Heart left ventricle (tissue), 16 donors: ENCODE measurements at regions not wholly inside any gene's neighbourhood (a gene's known extent, or its start where the extent isn't known, plus 50 kb on each side); places are given as distances from the start of the nearest gene placed in this dataset.
A peak's percentile ranks its signal among the peaks of the same experiment; 100 is the strongest.

ENCODE experiments used
- ATAC-seq, 4 donors: fragments of 200-7000 bp; cut with Tn5 transposase; one replicate each; pipeline ENCODE4 v1.9.1; 2020 to 2022; ENCODE audit warnings: moderate library complexity in 4 of 4, mild to moderate bottlenecking in 3 of 4, moderate number of reproducible peaks in 1 of 4
- DNase-seq, 5 donors: peaks; one replicate each; pipeline ENCODE4 v3.0.0-alpha.2; 2020
- H3K27ac ChIP-seq, 12 donors: fragments of 200-600 bp; sonication (generic) in 4 of 12; one replicate each; pipeline versions ENCODE4 v1.5.0 to v1.8.0; 2016 to 2022; ENCODE audit warnings: mild to moderate bottlenecking in 2 of 12
- H3K27me3 ChIP-seq, 9 donors: fragments of 200-600 bp; sonication (generic) in 2 of 9; one replicate each; pipeline versions ENCODE4 v1.5.1 to v1.8.0; 2016 to 2022; ENCODE audit warnings: mild to moderate bottlenecking in 3 of 9
- H3K36me3 ChIP-seq, 9 donors: fragments of 200-600 bp; sonication (generic) in 2 of 9; one replicate each; pipeline versions ENCODE4 v1.5.0 to v1.8.0; 2018 to 2022; ENCODE audit warnings: mild to moderate bottlenecking in 2 of 9
- H3K4me1 ChIP-seq, 12 donors: fragments of 200-600 bp; sonication (generic) in 4 of 12; one replicate each; pipeline versions ENCODE4 v1.5.0 to v1.8.0; 2016 to 2022; ENCODE audit warnings: mild to moderate bottlenecking in 3 of 12
- H3K4me3 ChIP-seq, 12 donors: fragments of 200-600 bp; sonication (generic) in 4 of 12; one replicate each; pipeline versions ENCODE4 v1.5.0 to v1.8.0; 2017 to 2022; ENCODE audit warnings: mild to moderate bottlenecking in 9 of 12, moderate library complexity in 4 of 12
- H3K9me3 ChIP-seq, 12 donors: fragments of 200-600 bp; sonication (generic) in 4 of 12; one replicate each; pipeline versions ENCODE4 v1.5.0 to v1.8.0; 2016 to 2022; ENCODE audit warnings: mild to moderate bottlenecking in 1 of 12
- POLR2A ChIP-seq, 2 donors: fragments of 450-650 bp; IDR thresholded peaks; one replicate each; pipeline ENCODE4 v1.6.1; 2017; ENCODE audit warnings: antibody characterized with exemption in 2 of 2, mild to moderate bottlenecking in 2 of 2, moderate library complexity in 2 of 2
- WGBS, 4 donors: extraction: QIAGEN DNeasy Blood & Tissue Kit in 2 of 4; methylation state at CpG; one replicate each; pipeline versions ENCODE4 v1.1.5 to v1.1.7; 2013 to 2018; 5-methylcytosine and 5-hydroxymethylcytosine counted together
- intact Hi-C, 10 donors: fragments of 100-400 bp; cut with DNase I; formaldehyde crosslinking; loops; one replicate each; pipeline versions ENCODE4 v1.11.1 to v1.14.2; 2022
- TF ChIP-seq, protein P1 (sequence below), 12 donors: fragments of 200-600 bp; sonication (generic) in 4 of 12; IDR thresholded peaks; one replicate each; pipeline versions ENCODE4 v1.5.0 to v1.8.0; 2018 to 2022; ENCODE audit warnings: antibody characterized with exemption in 12 of 12, mild to moderate bottlenecking in 5 of 12
- donor health status: ischemic (EF 13 %, LVEDD 7.1; RV severe dilation, severe dysfunction).
- donor health status: healthy with polysubstance abuse.
- donor health status: DM: no; HTN: yes; CAD: no.
- donor health status: DM: no; HTN: no; CAD: no.
- donor health status: ischemic (EF 25% LVEDD 6.9; RV normal size, moderate dysfunction).
- donor health status: ischemic (EF 25% LVEDD 5.7; RV mildly dilated, moderate dysfunction).
- donor health status: healthy.
- donor health status: DM: yes; HTN: yes; CAD: no.
- donor health status: ischemic (EF 35%, LVEDD 5.7; RV mildly dilated, moderate dysfunction).
- donor health status: nonischemic (EF 11% LVEDD 7.7; RV severe dilation, severe dysfunction).
- donor health status: DM: yes; HTN: yes; CAD: no.
- donor health status: PGD.
- donor health status: ischemic (EF 29% LVEDD 5.4; RV normal size, mild dysfunction).
- donor health status: nonischemic (EF 23%, LVEDD 6.1; RV moderate dilation, normal function).

DNA sequence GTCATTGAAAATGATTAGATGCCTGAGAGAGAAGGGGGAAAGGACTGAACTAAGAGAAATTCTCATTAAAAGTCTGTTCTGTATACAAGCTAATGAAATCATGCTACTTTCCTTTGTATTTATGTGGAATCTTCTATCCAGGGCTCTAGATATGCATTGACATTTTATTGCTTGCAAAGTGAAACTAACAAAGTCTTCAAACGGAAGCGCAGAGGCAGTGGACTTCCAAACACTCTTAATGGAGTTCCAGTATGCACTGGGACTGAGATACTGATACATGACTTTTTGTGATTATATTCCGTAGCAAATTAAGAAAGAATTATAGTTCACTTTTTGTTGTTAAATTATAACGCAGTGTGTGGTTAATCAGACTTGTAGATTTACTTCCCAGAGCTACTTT, 166.8 kb upstream of the TBX20 start:
- peak overlapping the region in 7 of 12 donors; percentile 9 to 51 (median 39) for H3K27ac ChIP-seq
- H3K4me3 ChIP-seq, result peak overlapping the region in 9 of 12 donors; percentile 4 to 39 (median 25)
- H3K36me3 ChIP-seq, result no peaks in the 10 kb centered on the region
- H3K27me3 ChIP-seq, result peaks cover 0 to 3% (median 0%) of the 10 kb centered on the region in 9 donors
- TF ChIP-seq POLR2A (IDR thresholded peaks at IDR 0.05), result no peak
- DNase-seq (no peak), ATAC-seq (no peak)
- 19 to 30% (median 25%) methylated on average over 4 of the region's 4 CpGs for WGBS, 4 donors
- intact Hi-C loops, result loop anchor here in 7 of 10 donors (5.0 to 10.0 kb wide), 5 partner anchors 117 to 207 kb away; partner anchors contain the start of gene TBX20 (in 2 of the 7)
- H3K4me1 ChIP-seq, result peaks cover 0 to 44% (median 8%) of the 10 kb centered on the region in 12 donors
- no peaks in the 10 kb centered on the region for H3K9me3 ChIP-seq

DNA sequence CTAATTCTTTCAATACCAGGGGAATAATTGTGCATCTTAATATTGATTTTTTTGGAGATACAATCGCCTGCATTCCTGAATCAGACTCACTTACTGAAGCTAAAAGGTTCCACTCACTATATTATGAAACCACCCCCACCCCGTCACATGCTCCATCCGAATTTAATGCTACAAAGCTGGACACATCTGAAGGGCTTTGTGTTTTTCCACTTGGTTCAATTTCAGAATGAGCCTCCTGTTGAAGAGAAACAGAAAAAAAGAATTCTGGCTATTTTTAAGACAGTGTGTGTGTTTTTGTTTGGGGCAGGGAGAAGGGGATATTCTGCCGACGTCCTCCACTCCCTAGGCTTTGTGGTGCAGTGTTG, 165.5 kb upstream of the TBX20 start:
- ATAC-seq (no peak), DNase-seq (no peak)
- H3K27me3 ChIP-seq, result peaks cover 0 to 3% (median 0%) of the 10 kb centered on the region in 9 donors
- WGBS, 4 donors, result 45 to 58% (median 53%) methylated on average over 5 of the region's 5 CpGs
- intact Hi-C loops, result loop anchor here in 8 of 10 donors (5.0 to 10.0 kb wide), 5 partner anchors 37 to 167 kb away; partner anchors contain the start of gene TBX20 (in 5 of the 8)
- peaks cover 0 to 55% (median 13%) of the 10 kb centered on the region in 12 donors for H3K4me1 ChIP-seq
- H3K4me3 ChIP-seq, result no peak overlapping the region
- peak overlapping the region in 5 of 12 donors; percentile 12 to 51 (median 35) for H3K27ac ChIP-seq
- no peaks in the 10 kb centered on the region for H3K36me3 ChIP-seq
- H3K9me3 ChIP-seq, result no peaks in the 10 kb centered on the region
- no peak for TF ChIP-seq POLR2A (IDR thresholded peaks at IDR 0.05)
- TF ChIP-seq, protein P1, sequence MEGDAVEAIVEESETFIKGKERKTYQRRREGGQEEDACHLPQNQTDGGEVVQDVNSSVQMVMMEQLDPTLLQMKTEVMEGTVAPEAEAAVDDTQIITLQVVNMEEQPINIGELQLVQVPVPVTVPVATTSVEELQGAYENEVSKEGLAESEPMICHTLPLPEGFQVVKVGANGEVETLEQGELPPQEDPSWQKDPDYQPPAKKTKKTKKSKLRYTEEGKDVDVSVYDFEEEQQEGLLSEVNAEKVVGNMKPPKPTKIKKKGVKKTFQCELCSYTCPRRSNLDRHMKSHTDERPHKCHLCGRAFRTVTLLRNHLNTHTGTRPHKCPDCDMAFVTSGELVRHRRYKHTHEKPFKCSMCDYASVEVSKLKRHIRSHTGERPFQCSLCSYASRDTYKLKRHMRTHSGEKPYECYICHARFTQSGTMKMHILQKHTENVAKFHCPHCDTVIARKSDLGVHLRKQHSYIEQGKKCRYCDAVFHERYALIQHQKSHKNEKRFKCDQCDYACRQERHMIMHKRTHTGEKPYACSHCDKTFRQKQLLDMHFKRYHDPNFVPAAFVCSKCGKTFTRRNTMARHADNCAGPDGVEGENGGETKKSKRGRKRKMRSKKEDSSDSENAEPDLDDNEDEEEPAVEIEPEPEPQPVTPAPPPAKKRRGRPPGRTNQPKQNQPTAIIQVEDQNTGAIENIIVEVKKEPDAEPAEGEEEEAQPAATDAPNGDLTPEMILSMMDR (IDR thresholded peaks at IDR 0.05), result no peak

DNA sequence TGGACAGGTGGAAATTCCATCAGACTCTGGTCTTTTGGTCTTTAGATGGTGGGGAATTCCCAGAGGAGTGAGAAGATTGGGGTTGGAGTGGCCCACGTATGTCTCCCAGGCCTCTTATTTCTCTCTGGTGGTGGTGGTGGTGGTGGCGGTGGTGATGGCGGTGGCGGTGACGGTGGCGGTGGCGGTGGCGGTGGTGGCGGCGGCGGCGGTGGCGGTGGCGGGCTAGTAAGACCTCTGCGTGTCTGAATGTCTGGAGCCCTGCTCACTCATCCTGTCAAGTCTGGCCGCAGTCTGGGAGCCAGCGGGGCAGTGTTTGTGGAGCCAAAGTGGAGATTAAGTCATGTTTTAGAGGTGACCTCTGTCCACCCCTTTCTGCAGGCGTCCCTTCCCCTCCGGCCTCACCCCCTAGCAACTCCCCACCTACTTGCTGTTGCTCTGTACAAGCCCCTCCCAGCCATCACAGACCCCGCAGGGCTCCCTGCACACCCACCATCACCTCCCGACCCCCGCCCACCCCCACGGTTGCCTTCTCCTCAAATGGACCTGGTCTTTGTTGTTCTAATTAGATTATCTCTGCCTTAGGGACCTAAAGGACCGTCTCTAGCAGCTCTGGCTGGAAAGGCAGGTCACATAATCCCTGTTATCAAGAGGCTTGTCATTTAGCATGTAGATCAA, 165.0 kb upstream of the TBX20 start:
- Histone ChIP-seq H3K27me3 (peaks cover 0 to 3% (median 0%) of the 10 kb centered on the region in 9 donors), H3K4me1 (peaks cover 0 to 60% (median 14%) of the 10 kb centered on the region in 12 donors), H3K27ac (peak overlapping the region in 5 of 12 donors; percentile 12 to 51 (median 35)), H3K36me3 (no peaks in the 10 kb centered on the region), H3K4me3 (no peak overlapping the region), H3K9me3 (no peaks in the 10 kb centered on the region)
- intact Hi-C loops, result loop anchor here in 8 of 10 donors (5.0 to 10.0 kb wide), 5 partner anchors 37 to 167 kb away; partner anchors contain the start of gene TBX20 (in 5 of the 8)
- peak in 2 of 5 donors; percentile 41 to 45 for DNase-seq
- TF ChIP-seq, protein P1 (IDR thresholded peaks at IDR 0.05), result no peak
- peak in 1 of 4 donors; percentile 25 for ATAC-seq
- WGBS, 4 donors, result 48 to 72% (median 62%) methylated on average over 9 to 24 of the region's 24 CpGs

DNA sequence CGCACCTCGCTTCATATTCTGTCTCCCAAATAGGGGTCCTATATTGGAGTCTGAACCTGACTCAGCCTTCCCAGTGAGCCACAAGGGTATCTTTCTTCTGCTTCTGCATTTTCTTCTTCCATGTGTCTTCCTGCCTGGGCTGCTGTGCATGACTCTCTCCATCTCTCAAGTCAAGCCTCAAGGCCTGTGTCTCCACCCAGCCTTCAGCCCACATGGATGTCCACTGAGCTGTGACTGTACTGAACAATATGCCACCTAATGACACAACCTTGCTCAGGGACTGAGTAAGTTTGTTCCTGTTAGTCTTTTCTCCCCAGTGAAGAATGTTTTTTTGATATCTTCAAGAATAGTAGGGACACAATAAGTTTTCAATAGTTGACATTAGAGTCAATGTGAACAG, 162.7 kb upstream of the TBX20 start:
- Histone ChIP-seq H3K9me3 (no peaks in the 10 kb centered on the region), H3K36me3 (no peaks in the 10 kb centered on the region), H3K27ac (peak overlapping the region in 5 of 12 donors; percentile 16 to 69 (median 50)), H3K27me3 (no peaks in the 10 kb centered on the region), H3K4me1 (peaks cover 0 to 60% (median 14%) of the 10 kb centered on the region in 12 donors), H3K4me3 (no peak overlapping the region)
- TF ChIP-seq POLR2A (IDR thresholded peaks at IDR 0.05), result no peak
- TF ChIP-seq, protein P1 (IDR thresholded peaks at IDR 0.05), result no peak
- WGBS, 4 donors, result 88 to 99% (median 96%) methylated on average over 2 of the region's 2 CpGs
- no peak for DNase-seq
- intact Hi-C loops, result loop anchor here in 8 of 10 donors (5.0 to 10.0 kb wide), 5 partner anchors 34 to 164 kb away; partner anchors contain the start of gene TBX20 (in 5 of the 8)
- no peak for ATAC-seq
